H1 (cell line): ENCODE measurements at regions not wholly inside any gene's neighbourhood (a gene's known extent, or its start where the extent isn't known, plus 50 kb on each side); places are given as distances from the start of the nearest gene placed in this dataset.

Source experiments
- CTCF ChIA-PET: fragments of 300-600 bp; sonication (Branson Sonifier 250); formaldehyde crosslinking; loops from one replicate; lab custom pipeline; 2021; ENCODE audit not compliant: partially characterized antibody; lab: Charles Lee
- POLR2A ChIA-PET: fragments of 300-600 bp; sonication (Branson Sonifier 250); formaldehyde crosslinking; loops from one replicate; lab custom pipeline; 2021; ENCODE audit warnings: inconsistent platforms; ENCODE audit not compliant: partially characterized antibody; lab: Charles Lee
- DNase-seq, 2 experiments: peaks; one replicate each; pipeline versions ENCODE4 v3.0.0 to v3.0.0-alpha.2; 2010 to 2022; ENCODE audit warnings: low spot score in 2 of 2, low read depth in 1 of 2, mixed read lengths in 1 of 2
- FAIRE-seq: peaks from 2 replicates; lab custom pipeline; 2011; peaks lifted over from hg19 to GRCh38; lab: Jason Lieb, UNC
- H2AFZ ChIP-seq: 2 replicates; pipeline ENCODE4 v1.8.1; 2012; ENCODE audit warnings: low read length, inconsistent platforms
- H2AK5ac ChIP-seq: 2 replicates; pipeline ENCODE4 v1.6.1; 2013; ENCODE audit warnings: low read depth, low read length
- H2BK120ac ChIP-seq: replicated peaks from 2 replicates; pipeline ENCODE3; 2013; ENCODE audit warnings: low read depth, low read length, inconsistent platforms
- H2BK12ac ChIP-seq: 2 replicates; pipeline ENCODE4 v1.6.1; 2013; ENCODE audit warnings: low read depth, low read length
- H2BK15ac ChIP-seq: 2 replicates; pipeline ENCODE4 v1.6.1; 2013; ENCODE audit warnings: low read length
- H2BK20ac ChIP-seq: 2 replicates; pipeline ENCODE4 v1.6.1; 2013; ENCODE audit warnings: low read length
- H2BK5ac ChIP-seq: 2 replicates; pipeline ENCODE4 v1.6.1; 2013; ENCODE audit warnings: low read depth, low read length
- H3K14ac ChIP-seq: 2 replicates; pipeline ENCODE4 v1.6.1; 2013; ENCODE audit warnings: inconsistent platforms; ENCODE audit not compliant: insufficient read length
- H3K18ac ChIP-seq: 2 replicates; pipeline ENCODE4 v1.6.1; 2013; ENCODE audit warnings: low read length; ENCODE audit errors: extremely low read depth
- H3K23ac ChIP-seq: 2 replicates; pipeline ENCODE4 v1.6.1; 2013; ENCODE audit warnings: inconsistent platforms; ENCODE audit not compliant: insufficient read length
- H3K23me2 ChIP-seq: 2 replicates; pipeline ENCODE4 v1.6.1; 2013; ENCODE audit warnings: low read depth, low read length
- H3K27ac ChIP-seq: 2 replicates; pipeline ENCODE4 v1.6.1; 2011; ENCODE audit warnings: low read depth, low read length, inconsistent platforms
- H3K27me3 ChIP-seq, 4 experiments: replicated peaks in 1 of 4; 1 replicate in 1 of 4; 2 replicates in 3 of 4; pipeline versions ENCODE4 v1.6.1 to v1.8.1; 2011 to 2013; ENCODE audit warnings: low read length in 3 of 4, mild to moderate bottlenecking in 3 of 4, inconsistent platforms in 2 of 4, mixed read lengths in 2 of 4, moderate library complexity in 1 of 4; ENCODE audit not compliant: control insufficient read depth in 3 of 4, insufficient read depth in 3 of 4; ENCODE audit errors: extremely low read depth in 1 of 4
- H3K36me3 ChIP-seq, 4 experiments: 2 replicates each; pipeline versions ENCODE4 v1.6.1 to v1.8.1; 2011 to 2013; ENCODE audit warnings: mild to moderate bottlenecking in 4 of 4, low read length in 3 of 4, moderate library complexity in 2 of 4, control low read depth in 1 of 4, inconsistent platforms in 1 of 4; ENCODE audit not compliant: insufficient read depth in 4 of 4, control insufficient read depth in 2 of 4
- H3K4ac ChIP-seq: replicated peaks from 2 replicates; pipeline ENCODE3; 2013; ENCODE audit warnings: low read length, low read depth, mixed read lengths, inconsistent platforms; ENCODE audit not compliant: insufficient read length
- H3K4me1 ChIP-seq, 4 experiments: replicated peaks in 1 of 4; 1 replicate in 1 of 4; 2 replicates in 3 of 4; pipeline versions ENCODE4 v1.6.1 to v1.8.1; 2011 to 2013; ENCODE audit warnings: low read length in 3 of 4, inconsistent platforms in 2 of 4, mixed read lengths in 1 of 4; ENCODE audit not compliant: insufficient read depth in 4 of 4, control insufficient read depth in 3 of 4
- H3K4me2 ChIP-seq, 2 experiments: 2 replicates each; pipeline versions ENCODE4 v1.6.1 to v1.8.1; 2011 to 2013; ENCODE audit warnings: low read depth in 2 of 2, low read length in 2 of 2, control low read depth in 1 of 2, inconsistent platforms in 1 of 2, mild to moderate bottlenecking in 1 of 2; ENCODE audit not compliant: insufficient read depth in 1 of 2
- H3K4me3 ChIP-seq, 4 experiments: fragments of 200-600, 300-600 bp in 1 of 4; sonication (generic), shearing (Covaris generic), sonication (Bioruptor Twin) in 1 of 4; 2 replicates each; pipeline versions ENCODE4 v1.5.1 to v1.8.1; 2011 to 2016; ENCODE audit warnings: low read length in 4 of 4, low read depth in 3 of 4, control low read depth in 2 of 4, inconsistent platforms in 2 of 4, mild to moderate bottlenecking in 2 of 4, mixed read lengths in 1 of 4, moderate library complexity in 1 of 4; ENCODE audit not compliant: insufficient read depth in 2 of 4; ENCODE audit errors: extremely low read depth in 1 of 4
- H3K56ac ChIP-seq: replicated peaks from 2 replicates; pipeline ENCODE3; 2013; ENCODE audit warnings: low read depth, mild to moderate bottlenecking, mixed read lengths, low read length, inconsistent platforms; ENCODE audit not compliant: insufficient read length
- H3K79me1 ChIP-seq: 2 replicates; pipeline ENCODE4 v1.6.1; 2013; ENCODE audit warnings: low read depth, low read length, control low read depth
- H3K79me2 ChIP-seq, 2 experiments: 2 replicates each; pipeline versions ENCODE4 v1.6.1 to v1.8.1; 2012 to 2013; ENCODE audit warnings: low read length in 2 of 2, mild to moderate bottlenecking in 2 of 2, inconsistent platforms in 1 of 2; ENCODE audit not compliant: insufficient read depth in 2 of 2, control insufficient read depth in 1 of 2
- H3K9ac ChIP-seq, 4 experiments: replicated peaks in 1 of 4; 1 replicate in 1 of 4; 2 replicates in 3 of 4; pipeline versions ENCODE4 v1.6.1 to v1.8.1; 2011 to 2013; ENCODE audit warnings: low read depth in 3 of 4, low read length in 3 of 4, control low read depth in 2 of 4, mild to moderate bottlenecking in 2 of 4, moderate library complexity in 2 of 4, inconsistent platforms in 1 of 4; ENCODE audit errors: extremely low read depth in 1 of 4
- H3K9me3 ChIP-seq, 2 experiments: 2 replicates each; pipeline versions ENCODE4 v1.6.1 to v1.8.1; 2012 to 2013; ENCODE audit warnings: mild to moderate bottlenecking in 2 of 2, moderate library complexity in 2 of 2, control low read depth in 1 of 2, inconsistent platforms in 1 of 2, low read depth in 1 of 2, low read length in 1 of 2, mixed read lengths in 1 of 2; ENCODE audit not compliant: insufficient read depth in 2 of 2
- H4K20me1 ChIP-seq, 2 experiments: replicated peaks in 1 of 2; 2 replicates each; pipeline versions ENCODE3 to v1.8.1; 2011 to 2013; ENCODE audit warnings: inconsistent platforms in 2 of 2, low read length in 2 of 2, mild to moderate bottlenecking in 1 of 2; ENCODE audit not compliant: insufficient read depth in 2 of 2, control insufficient read depth in 1 of 2
- H4K5ac ChIP-seq: 2 replicates; pipeline ENCODE4 v1.6.1; 2013; ENCODE audit warnings: low read length, low read depth, mixed read lengths, inconsistent platforms; ENCODE audit not compliant: insufficient read length
- H4K8ac ChIP-seq: 2 replicates; pipeline ENCODE4 v1.8.0; 2013; ENCODE audit warnings: mild to moderate bottlenecking, moderate library complexity, low read length, inconsistent platforms; ENCODE audit not compliant: insufficient read depth; ENCODE audit errors: extremely low read depth
- H4K91ac ChIP-seq: replicated peaks from 2 replicates; pipeline ENCODE3; 2013; ENCODE audit warnings: low read length, mixed read lengths, inconsistent platforms; ENCODE audit not compliant: insufficient read length
- CTCF ChIP-seq, 3 experiments: IDR thresholded peaks; 1 replicate in 2 of 3; 2 replicates in 1 of 3; pipeline versions ENCODE4 v1.5.1 to v1.6.1; 2011; ENCODE audit warnings: low read length in 3 of 3, mild to moderate bottlenecking in 3 of 3, inconsistent platforms in 2 of 3, low read depth in 1 of 3, moderate library complexity in 1 of 3; ENCODE audit not compliant: insufficient read depth in 1 of 3; ENCODE audit errors: control extremely low read depth in 1 of 3
- PHF8 ChIP-seq: fragments of 200-600 bp; sonication (generic); conservative IDR thresholded peaks from 2 replicates; pipeline ENCODE4 v1.7.1; 2012; ENCODE audit warnings: low read depth, mild to moderate bottlenecking, inconsistent platforms, low read length, moderate library complexity
- TAF7 ChIP-seq: optimal IDR thresholded peaks from 2 replicates; pipeline ENCODE3; 2011; ENCODE audit warnings: low read depth, mild to moderate bottlenecking, inconsistent platforms, low read length, moderate library complexity, borderline replicate concordance
- WGBS, 2 experiments: shearing (Covaris generic) in 1 of 2; methylation state at CpG; one replicate each; pipeline versions ENCODE4 v1.1.6 to v1.1.7; 2013 to 2015; ENCODE audit warnings: low lambda C conversion rate in 2 of 2, mixed read lengths in 2 of 2, inconsistent platforms in 1 of 2, low coverage in 1 of 2, missing lambda C conversion rate in 1 of 2; ENCODE audit not compliant: insufficient replicate concordance in 2 of 2, insufficient coverage in 1 of 2, insufficient read length in 1 of 2; ENCODE audit errors: extremely low coverage in 1 of 2, missing lambda C conversion rate in 1 of 2; 5-methylcytosine and 5-hydroxymethylcytosine counted together

- no peak overlapping the region for H2BK20ac ChIP-seq
- peaks cover 0 to 3% (median 0%) of the 10 kb centered on the region in 4 experiments; a peak in 1 of 7 replicates for H3K4me1 ChIP-seq
- no peak overlapping the region for H2BK12ac ChIP-seq
- DNase-seq (no peak), FAIRE-seq (no peak)
- H3K79me2 ChIP-seq: no peaks in the 10 kb centered on the region
- H3K14ac ChIP-seq: no peak overlapping the region
- no peaks in the 10 kb centered on the region for H3K36me3 ChIP-seq
- no peak overlapping the region for H2AFZ ChIP-seq
- no peak overlapping the region for H2AK5ac ChIP-seq
- no peak overlapping the region for H3K27ac ChIP-seq
- H3K4me2 ChIP-seq: no peak overlapping the region
- H4K20me1 ChIP-seq: no peaks in the 10 kb centered on the region
- WGBS, 2 experiments: 94% methylated on average over 8 of the region's 8 CpGs; no CpG with 5 or more reads in 1 of the 2 experiments
- CTCF ChIA-PET: interaction anchor here (1.1 to 1.6 kb wide), 3 partner anchors 34 to 248 kb away, joined by 3 read pairs; no protein-coding TSS in a partner anchor
- no peaks in the 10 kb centered on the region; a peak in 1 of 7 replicates for H3K27me3 ChIP-seq
- no peaks in the 10 kb centered on the region for H3K79me1 ChIP-seq
- no peaks in the 10 kb centered on the region for H3K9me3 ChIP-seq
- H2BK5ac ChIP-seq: no peak overlapping the region
- POLR2A ChIA-PET: no interaction called here
- H3K23me2 ChIP-seq: no peaks in the 10 kb centered on the region
- H3K9ac ChIP-seq: no peak overlapping the region
- no peak overlapping the region for H2BK120ac ChIP-seq
- no peak overlapping the region for H3K4ac ChIP-seq
- H4K91ac ChIP-seq: no peak overlapping the region
- H3K23ac ChIP-seq: no peak overlapping the region
- H3K56ac ChIP-seq: no peak overlapping the region
- no peak overlapping the region for H2BK15ac ChIP-seq
- no peak overlapping the region for H3K4me3 ChIP-seq
- H4K8ac ChIP-seq: no peak overlapping the region
- no peak overlapping the region for H3K18ac ChIP-seq
- H4K5ac ChIP-seq: no peak overlapping the region
- TF ChIP-seq PHF8: no peak
- no peak for TF ChIP-seq CTCF (IDR thresholded peaks at IDR 0.05; ENCODE audit: control extremely low read depth in 1 of 3, insufficient read depth in 1 of 3, low read depth in 1 of 3, low read length in 3 of 3)
- TF ChIP-seq TAF7: no peak
Measured at GRCh38 chr10:129411393-129411705, 55.7 kb upstream of the MGMT start.
